H1 (cell line): ENCODE measurements at regions not wholly inside any gene's neighbourhood (a gene's known extent, or its start where the extent isn't known, plus 50 kb on each side); places are given as distances from the start of the nearest gene placed in this dataset.

Experiments
- BCL11A ChIP-seq, 2 experiments: IDR thresholded peaks; one replicate each; pipeline ENCODE4 v1.6.1; 2011; ENCODE audit warnings: low read depth in 2 of 2, low read length in 2 of 2, mild to moderate bottlenecking in 2 of 2
- CHD2 ChIP-seq: IDR thresholded peaks from 2 replicates; pipeline ENCODE4 v1.6.1; 2012; ENCODE audit warnings: low read length, improper control_type of control experiment
- EGR1 ChIP-seq: IDR thresholded peaks from 2 replicates; pipeline ENCODE4 v1.6.1; 2011; ENCODE audit warnings: low read depth, low read length, borderline replicate concordance
- RFX5 ChIP-seq: IDR thresholded peaks from 2 replicates; pipeline ENCODE4 v1.6.1; 2011; ENCODE audit warnings: low read depth, low read length, improper control_type of control experiment, borderline replicate concordance
- SIN3A ChIP-seq, 2 experiments: IDR thresholded peaks in 1 of 2; conservative IDR thresholded peaks in 1 of 2; 2 replicates each; pipeline ENCODE4 v1.6.1; 2011 to 2012; ENCODE audit warnings: low read length in 2 of 2, improper control_type of control experiment in 1 of 2, low read depth in 1 of 2, mild to moderate bottlenecking in 1 of 2
- SIX5 ChIP-seq: IDR thresholded peaks from 2 replicates; pipeline ENCODE4 v1.6.1; 2011; ENCODE audit warnings: mild to moderate bottlenecking, low read depth, low read length
- TF ChIP-seq, protein P1 (sequence below): fragments of 300-600 bp; sonication (generic); IDR thresholded peaks from 2 replicates; pipeline ENCODE4 v1.7.1; 2012; ENCODE audit warnings: low read length, moderate library complexity, mild to moderate bottlenecking, inconsistent platforms; ENCODE audit not compliant: insufficient replicate concordance
- TF ChIP-seq, protein P2 (sequence below), 3 experiments: IDR thresholded peaks; 1 replicate in 2 of 3; 2 replicates in 1 of 3; pipeline versions ENCODE4 v1.5.1 to v1.6.1; 2011; ENCODE audit warnings: low read length in 3 of 3, mild to moderate bottlenecking in 3 of 3, inconsistent platforms in 2 of 3, low read depth in 1 of 3, moderate library complexity in 1 of 3; ENCODE audit not compliant: insufficient read depth in 1 of 3; ENCODE audit errors: control extremely low read depth in 1 of 3

DNA sequence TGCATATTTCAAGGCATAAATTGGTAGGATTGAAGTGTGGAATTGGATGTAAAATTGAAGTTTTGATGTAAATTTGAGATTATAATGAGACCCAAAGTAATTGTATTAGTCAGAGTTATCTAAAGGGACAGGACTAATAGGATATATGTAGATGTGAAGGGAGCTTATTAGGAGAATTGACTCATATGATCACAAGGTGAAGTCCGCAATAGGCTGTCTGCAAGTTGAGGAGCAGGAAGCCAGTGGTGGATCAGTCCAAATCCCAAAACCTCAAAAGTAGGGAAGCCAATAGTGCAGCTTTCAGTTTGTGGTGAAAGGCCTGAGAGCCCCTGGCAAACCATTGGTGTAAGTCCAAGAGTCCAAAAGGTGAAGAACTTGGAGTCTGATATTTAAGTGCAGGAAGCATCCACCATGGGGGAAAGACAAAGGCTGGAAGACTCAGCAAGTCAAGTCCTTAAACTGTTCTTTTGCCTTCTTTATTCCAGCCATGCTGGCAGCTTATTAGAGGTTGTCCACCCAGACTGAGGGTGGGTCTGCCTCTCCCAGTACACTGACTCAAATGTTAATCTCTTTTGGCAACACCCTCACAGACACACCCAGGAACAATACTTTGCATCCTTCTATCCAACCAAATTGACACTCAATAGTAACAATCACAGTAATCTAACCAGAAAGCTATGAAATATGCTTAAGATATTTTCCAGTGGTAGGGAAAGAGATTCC lies 442.6 kb upstream of the PTCHD4 start (continued):
- TF ChIP-seq, protein P1, sequence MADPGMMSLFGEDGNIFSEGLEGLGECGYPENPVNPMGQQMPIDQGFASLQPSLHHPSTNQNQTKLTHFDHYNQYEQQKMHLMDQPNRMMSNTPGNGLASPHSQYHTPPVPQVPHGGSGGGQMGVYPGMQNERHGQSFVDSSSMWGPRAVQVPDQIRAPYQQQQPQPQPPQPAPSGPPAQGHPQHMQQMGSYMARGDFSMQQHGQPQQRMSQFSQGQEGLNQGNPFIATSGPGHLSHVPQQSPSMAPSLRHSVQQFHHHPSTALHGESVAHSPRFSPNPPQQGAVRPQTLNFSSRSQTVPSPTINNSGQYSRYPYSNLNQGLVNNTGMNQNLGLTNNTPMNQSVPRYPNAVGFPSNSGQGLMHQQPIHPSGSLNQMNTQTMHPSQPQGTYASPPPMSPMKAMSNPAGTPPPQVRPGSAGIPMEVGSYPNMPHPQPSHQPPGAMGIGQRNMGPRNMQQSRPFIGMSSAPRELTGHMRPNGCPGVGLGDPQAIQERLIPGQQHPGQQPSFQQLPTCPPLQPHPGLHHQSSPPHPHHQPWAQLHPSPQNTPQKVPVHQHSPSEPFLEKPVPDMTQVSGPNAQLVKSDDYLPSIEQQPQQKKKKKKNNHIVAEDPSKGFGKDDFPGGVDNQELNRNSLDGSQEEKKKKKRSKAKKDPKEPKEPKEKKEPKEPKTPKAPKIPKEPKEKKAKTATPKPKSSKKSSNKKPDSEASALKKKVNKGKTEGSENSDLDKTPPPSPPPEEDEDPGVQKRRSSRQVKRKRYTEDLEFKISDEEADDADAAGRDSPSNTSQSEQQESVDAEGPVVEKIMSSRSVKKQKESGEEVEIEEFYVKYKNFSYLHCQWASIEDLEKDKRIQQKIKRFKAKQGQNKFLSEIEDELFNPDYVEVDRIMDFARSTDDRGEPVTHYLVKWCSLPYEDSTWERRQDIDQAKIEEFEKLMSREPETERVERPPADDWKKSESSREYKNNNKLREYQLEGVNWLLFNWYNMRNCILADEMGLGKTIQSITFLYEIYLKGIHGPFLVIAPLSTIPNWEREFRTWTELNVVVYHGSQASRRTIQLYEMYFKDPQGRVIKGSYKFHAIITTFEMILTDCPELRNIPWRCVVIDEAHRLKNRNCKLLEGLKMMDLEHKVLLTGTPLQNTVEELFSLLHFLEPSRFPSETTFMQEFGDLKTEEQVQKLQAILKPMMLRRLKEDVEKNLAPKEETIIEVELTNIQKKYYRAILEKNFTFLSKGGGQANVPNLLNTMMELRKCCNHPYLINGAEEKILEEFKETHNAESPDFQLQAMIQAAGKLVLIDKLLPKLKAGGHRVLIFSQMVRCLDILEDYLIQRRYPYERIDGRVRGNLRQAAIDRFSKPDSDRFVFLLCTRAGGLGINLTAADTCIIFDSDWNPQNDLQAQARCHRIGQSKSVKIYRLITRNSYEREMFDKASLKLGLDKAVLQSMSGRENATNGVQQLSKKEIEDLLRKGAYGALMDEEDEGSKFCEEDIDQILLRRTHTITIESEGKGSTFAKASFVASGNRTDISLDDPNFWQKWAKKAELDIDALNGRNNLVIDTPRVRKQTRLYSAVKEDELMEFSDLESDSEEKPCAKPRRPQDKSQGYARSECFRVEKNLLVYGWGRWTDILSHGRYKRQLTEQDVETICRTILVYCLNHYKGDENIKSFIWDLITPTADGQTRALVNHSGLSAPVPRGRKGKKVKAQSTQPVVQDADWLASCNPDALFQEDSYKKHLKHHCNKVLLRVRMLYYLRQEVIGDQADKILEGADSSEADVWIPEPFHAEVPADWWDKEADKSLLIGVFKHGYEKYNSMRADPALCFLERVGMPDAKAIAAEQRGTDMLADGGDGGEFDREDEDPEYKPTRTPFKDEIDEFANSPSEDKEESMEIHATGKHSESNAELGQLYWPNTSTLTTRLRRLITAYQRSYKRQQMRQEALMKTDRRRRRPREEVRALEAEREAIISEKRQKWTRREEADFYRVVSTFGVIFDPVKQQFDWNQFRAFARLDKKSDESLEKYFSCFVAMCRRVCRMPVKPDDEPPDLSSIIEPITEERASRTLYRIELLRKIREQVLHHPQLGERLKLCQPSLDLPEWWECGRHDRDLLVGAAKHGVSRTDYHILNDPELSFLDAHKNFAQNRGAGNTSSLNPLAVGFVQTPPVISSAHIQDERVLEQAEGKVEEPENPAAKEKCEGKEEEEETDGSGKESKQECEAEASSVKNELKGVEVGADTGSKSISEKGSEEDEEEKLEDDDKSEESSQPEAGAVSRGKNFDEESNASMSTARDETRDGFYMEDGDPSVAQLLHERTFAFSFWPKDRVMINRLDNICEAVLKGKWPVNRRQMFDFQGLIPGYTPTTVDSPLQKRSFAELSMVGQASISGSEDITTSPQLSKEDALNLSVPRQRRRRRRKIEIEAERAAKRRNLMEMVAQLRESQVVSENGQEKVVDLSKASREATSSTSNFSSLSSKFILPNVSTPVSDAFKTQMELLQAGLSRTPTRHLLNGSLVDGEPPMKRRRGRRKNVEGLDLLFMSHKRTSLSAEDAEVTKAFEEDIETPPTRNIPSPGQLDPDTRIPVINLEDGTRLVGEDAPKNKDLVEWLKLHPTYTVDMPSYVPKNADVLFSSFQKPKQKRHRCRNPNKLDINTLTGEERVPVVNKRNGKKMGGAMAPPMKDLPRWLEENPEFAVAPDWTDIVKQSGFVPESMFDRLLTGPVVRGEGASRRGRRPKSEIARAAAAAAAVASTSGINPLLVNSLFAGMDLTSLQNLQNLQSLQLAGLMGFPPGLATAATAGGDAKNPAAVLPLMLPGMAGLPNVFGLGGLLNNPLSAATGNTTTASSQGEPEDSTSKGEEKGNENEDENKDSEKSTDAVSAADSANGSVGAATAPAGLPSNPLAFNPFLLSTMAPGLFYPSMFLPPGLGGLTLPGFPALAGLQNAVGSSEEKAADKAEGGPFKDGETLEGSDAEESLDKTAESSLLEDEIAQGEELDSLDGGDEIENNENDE: no peak
- TF ChIP-seq RFX5 (no peak), CHD2 (no peak), BCL11A (IDR thresholded peaks at IDR 0.05; ENCODE audit: low read depth in 2 of 2, low read length in 2 of 2) (no peak), EGR1 (no peak), SIX5 (no peak), SIN3A (conservative IDR thresholded peaks at IDR 0.05 in 1 of 2, IDR thresholded peaks at IDR 0.05 in 1 of 2; ENCODE audit: low read depth in 1 of 2, low read length in 2 of 2) (no peak)
- TF ChIP-seq, protein P2, sequence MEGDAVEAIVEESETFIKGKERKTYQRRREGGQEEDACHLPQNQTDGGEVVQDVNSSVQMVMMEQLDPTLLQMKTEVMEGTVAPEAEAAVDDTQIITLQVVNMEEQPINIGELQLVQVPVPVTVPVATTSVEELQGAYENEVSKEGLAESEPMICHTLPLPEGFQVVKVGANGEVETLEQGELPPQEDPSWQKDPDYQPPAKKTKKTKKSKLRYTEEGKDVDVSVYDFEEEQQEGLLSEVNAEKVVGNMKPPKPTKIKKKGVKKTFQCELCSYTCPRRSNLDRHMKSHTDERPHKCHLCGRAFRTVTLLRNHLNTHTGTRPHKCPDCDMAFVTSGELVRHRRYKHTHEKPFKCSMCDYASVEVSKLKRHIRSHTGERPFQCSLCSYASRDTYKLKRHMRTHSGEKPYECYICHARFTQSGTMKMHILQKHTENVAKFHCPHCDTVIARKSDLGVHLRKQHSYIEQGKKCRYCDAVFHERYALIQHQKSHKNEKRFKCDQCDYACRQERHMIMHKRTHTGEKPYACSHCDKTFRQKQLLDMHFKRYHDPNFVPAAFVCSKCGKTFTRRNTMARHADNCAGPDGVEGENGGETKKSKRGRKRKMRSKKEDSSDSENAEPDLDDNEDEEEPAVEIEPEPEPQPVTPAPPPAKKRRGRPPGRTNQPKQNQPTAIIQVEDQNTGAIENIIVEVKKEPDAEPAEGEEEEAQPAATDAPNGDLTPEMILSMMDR (IDR thresholded peaks at IDR 0.05; ENCODE audit: control extremely low read depth in 1 of 3, insufficient read depth in 1 of 3, low read depth in 1 of 3, low read length in 3 of 3): no peak
